Ascending aorta (tissue), 2 donors: ENCODE measurements at regions not wholly inside any gene's neighbourhood (a gene's known extent, or its start where the extent isn't known, plus 50 kb on each side); places are given as distances from the start of the nearest gene placed in this dataset.

Experiments used
- DNase-seq, 2 donors: peaks; one replicate each; pipeline ENCODE4 v3.0.0-alpha.2; 2019; ENCODE audit warnings: low spot score in 2 of 2
- H3K27ac ChIP-seq, 2 donors: fragments of 200-600 bp; sonication (generic); one replicate each; pipeline ENCODE4 v1.5.1; 2016 to 2017; ENCODE audit warnings: mild to moderate bottlenecking in 1 of 2
- H3K27me3 ChIP-seq: fragments of 200-600 bp; sonication (generic); one replicate; pipeline ENCODE4 v1.5.1; 2017
- H3K36me3 ChIP-seq, 2 donors: fragments of 200-600 bp; sonication (generic); one replicate each; pipeline ENCODE4 v1.5.1; 2016
- H3K4me1 ChIP-seq, 2 donors: fragments of 200-600 bp; sonication (generic); one replicate each; pipeline ENCODE4 v1.5.1; 2016 to 2017; ENCODE audit warnings: mild to moderate bottlenecking in 1 of 2
- H3K4me3 ChIP-seq, 2 donors: fragments of 200-600 bp; sonication (generic); one replicate each; pipeline ENCODE4 v1.5.1; 2016 to 2017; ENCODE audit warnings: mild to moderate bottlenecking in 1 of 2
- H3K9me3 ChIP-seq, 2 donors: fragments of 200-600 bp; sonication (generic); one replicate each; pipeline ENCODE4 v1.5.1; 2016
- intact Hi-C: fragments of 100-400 bp; cut with DNase I; formaldehyde crosslinking; loops from one replicate; pipeline ENCODE4 v1.15.1; 2023
- TF ChIP-seq, protein P1 (sequence below), 3 experiments: fragments of 200-600 bp in 2 of 3; fragments of 450-650 bp in 1 of 3; sonication (generic) in 2 of 3; IDR thresholded peaks; one replicate each; pipeline ENCODE4 v1.5.1; 2016 to 2019; ENCODE audit warnings: antibody characterized with exemption in 3 of 3, mild to moderate bottlenecking in 1 of 3, moderate library complexity in 1 of 3

DNA sequence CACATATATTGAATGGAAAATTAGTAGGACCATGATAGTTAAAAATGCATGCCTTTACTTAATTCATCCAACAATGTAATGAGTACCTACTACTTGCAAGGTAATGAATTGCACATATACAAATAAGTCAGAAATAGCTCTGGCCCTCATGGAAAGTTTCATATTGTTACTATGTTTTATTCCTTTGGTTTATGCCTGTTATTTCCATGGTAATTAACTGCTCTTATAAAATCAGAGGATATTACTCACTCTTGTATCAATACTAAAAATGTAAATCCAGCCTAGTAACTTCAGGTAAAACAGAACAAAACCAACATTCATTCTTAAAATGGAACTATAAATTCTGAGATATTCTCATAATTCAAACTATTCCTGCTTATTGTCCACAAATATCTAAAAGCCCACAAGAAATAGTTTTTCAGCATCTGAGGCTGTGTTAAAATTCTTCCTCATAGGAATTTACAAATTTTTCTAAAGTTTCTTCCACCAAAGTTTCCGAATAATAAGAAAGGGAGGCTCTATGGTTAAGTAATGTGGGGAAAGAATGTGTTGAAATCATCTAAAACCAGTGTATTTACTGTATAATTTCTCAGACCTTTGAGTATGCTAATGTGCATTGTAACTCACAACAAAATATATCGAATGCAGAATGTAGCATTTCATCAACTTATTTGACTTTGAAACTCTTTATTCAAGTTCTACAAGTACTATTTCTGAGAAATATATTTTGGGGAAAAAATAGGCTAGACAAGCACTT is 444.2 kb downstream of the PDGFC start:
- no peak overlapping the region for H3K27ac ChIP-seq
- DNase-seq, result no peak
- H3K9me3 ChIP-seq, result no peaks in the 10 kb centered on the region
- H3K36me3 ChIP-seq, result no peaks in the 10 kb centered on the region
- H3K4me1 ChIP-seq, result no peaks in the 10 kb centered on the region
- TF ChIP-seq, protein P1, sequence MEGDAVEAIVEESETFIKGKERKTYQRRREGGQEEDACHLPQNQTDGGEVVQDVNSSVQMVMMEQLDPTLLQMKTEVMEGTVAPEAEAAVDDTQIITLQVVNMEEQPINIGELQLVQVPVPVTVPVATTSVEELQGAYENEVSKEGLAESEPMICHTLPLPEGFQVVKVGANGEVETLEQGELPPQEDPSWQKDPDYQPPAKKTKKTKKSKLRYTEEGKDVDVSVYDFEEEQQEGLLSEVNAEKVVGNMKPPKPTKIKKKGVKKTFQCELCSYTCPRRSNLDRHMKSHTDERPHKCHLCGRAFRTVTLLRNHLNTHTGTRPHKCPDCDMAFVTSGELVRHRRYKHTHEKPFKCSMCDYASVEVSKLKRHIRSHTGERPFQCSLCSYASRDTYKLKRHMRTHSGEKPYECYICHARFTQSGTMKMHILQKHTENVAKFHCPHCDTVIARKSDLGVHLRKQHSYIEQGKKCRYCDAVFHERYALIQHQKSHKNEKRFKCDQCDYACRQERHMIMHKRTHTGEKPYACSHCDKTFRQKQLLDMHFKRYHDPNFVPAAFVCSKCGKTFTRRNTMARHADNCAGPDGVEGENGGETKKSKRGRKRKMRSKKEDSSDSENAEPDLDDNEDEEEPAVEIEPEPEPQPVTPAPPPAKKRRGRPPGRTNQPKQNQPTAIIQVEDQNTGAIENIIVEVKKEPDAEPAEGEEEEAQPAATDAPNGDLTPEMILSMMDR (IDR thresholded peaks at IDR 0.05), result no peak
- intact Hi-C loops, result no loop called here
- no peaks in the 10 kb centered on the region for H3K27me3 ChIP-seq
- H3K4me3 ChIP-seq, result no peak overlapping the region

- Histone ChIP-seq H3K4me3 (no peak overlapping the region), H3K36me3 (no peaks in the 10 kb centered on the region), H3K27me3 (no peaks in the 10 kb centered on the region), H3K4me1 (no peaks in the 10 kb centered on the region), H3K9me3 (no peaks in the 10 kb centered on the region), H3K27ac (no peak overlapping the region)
- intact Hi-C loops, result no loop called here
- no peak for DNase-seq
- TF ChIP-seq, protein P1 (IDR thresholded peaks at IDR 0.05), result no peak
Measured at GRCh38 chr4:156523991-156524390, 447.6 kb downstream of the PDGFC start.

- no peaks in the 10 kb centered on the region for H3K4me1 ChIP-seq
- no peak overlapping the region for H3K4me3 ChIP-seq
- H3K36me3 ChIP-seq, result no peaks in the 10 kb centered on the region
- DNase-seq, result no peak
- intact Hi-C loops, result no loop called here
- H3K27ac ChIP-seq, result no peak overlapping the region
- no peaks in the 10 kb centered on the region for H3K27me3 ChIP-seq
- TF ChIP-seq, protein P1 (IDR thresholded peaks at IDR 0.05), result no peak
- H3K9me3 ChIP-seq, result no peaks in the 10 kb centered on the region
Measured at GRCh38 chr4:156523492-156523891, 448.1 kb downstream of the PDGFC start.

- no peaks in the 10 kb centered on the region for H3K4me1 ChIP-seq
- H3K4me3 ChIP-seq, result no peak overlapping the region
- TF ChIP-seq, protein P1 (IDR thresholded peaks at IDR 0.05), result no peak
- H3K36me3 ChIP-seq, result no peaks in the 10 kb centered on the region
- no peak overlapping the region for H3K27ac ChIP-seq
- intact Hi-C loops, result no loop called here
- no peak for DNase-seq
- H3K27me3 ChIP-seq, result no peaks in the 10 kb centered on the region
- no peaks in the 10 kb centered on the region for H3K9me3 ChIP-seq
Measured at GRCh38 chr4:156521631-156522030, 450.0 kb downstream of the PDGFC start.

DNA sequence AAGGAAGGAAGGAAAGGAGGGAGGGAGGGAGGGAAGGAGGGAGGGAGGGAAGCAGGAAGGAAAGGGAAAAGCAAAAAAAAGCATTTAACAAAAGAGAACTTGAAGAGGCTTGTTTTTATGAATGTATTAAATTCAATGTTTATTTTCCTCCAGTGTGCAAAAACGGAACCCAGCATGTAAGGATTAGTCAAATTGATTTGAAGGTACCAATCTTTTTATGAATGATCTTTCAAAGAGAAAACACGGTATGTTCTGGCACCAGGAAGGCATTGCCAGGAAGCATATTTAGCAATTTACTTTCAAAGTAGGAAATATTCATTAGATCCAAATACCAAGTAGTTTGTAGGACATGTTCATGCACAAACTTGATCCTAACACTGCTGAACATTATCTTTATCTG is 453.6 kb downstream of the PDGFC start:
- no peaks in the 10 kb centered on the region for H3K36me3 ChIP-seq
- H3K4me1 ChIP-seq, result no peaks in the 10 kb centered on the region
- TF ChIP-seq, protein P1 (IDR thresholded peaks at IDR 0.05), result no peak
- H3K27ac ChIP-seq, result no peak overlapping the region
- no peak for DNase-seq
- intact Hi-C loops, result no loop called here
- H3K9me3 ChIP-seq, result no peaks in the 10 kb centered on the region
- no peak overlapping the region for H3K4me3 ChIP-seq
- no peaks in the 10 kb centered on the region for H3K27me3 ChIP-seq

- no peak for DNase-seq
- Histone ChIP-seq H3K27me3 (no peaks in the 10 kb centered on the region), H3K36me3 (no peaks in the 10 kb centered on the region), H3K9me3 (no peaks in the 10 kb centered on the region), H3K4me1 (no peaks in the 10 kb centered on the region), H3K4me3 (no peak overlapping the region), H3K27ac (no peak overlapping the region)
- intact Hi-C loops, result no loop called here
- TF ChIP-seq, protein P1 (IDR thresholded peaks at IDR 0.05), result no peak
Measured at GRCh38 chr4:156517546-156517945, 454.1 kb downstream of the PDGFC start.
